SK-N-SH treated with all-trans-retinoic acid at 6 μM for 48 hours (cell line): ENCODE measurements at regions not wholly inside any gene's neighbourhood (a gene's known extent, or its start where the extent isn't known, plus 50 kb on each side); places are given as distances from the start of the nearest gene placed in this dataset.
"Not testable (repeated sequence)": the region's sequence is repeated elsewhere in the genome, so short reads cannot be mapped to it uniquely, and the experiment has no call there.

Experiments used
- ATAC-seq: fragments of 200-7000 bp; cut with Tn5 transposase; 3 replicates; pipeline ENCODE4 v1.9.1; 2020; ENCODE audit warnings: mild to moderate bottlenecking, moderate library complexity
- ARNTL ChIP-seq: fragments of 450-650 bp; formaldehyde crosslinking; IDR thresholded peaks from 2 replicates; pipeline ENCODE4 v1.5.0; 2020; ENCODE audit warnings: low read depth, mild to moderate bottlenecking, moderate library complexity, borderline replicate concordance
- CSDC2 ChIP-seq: fragments of 250-450 bp; sonication (Bioruptor Pico); IDR thresholded peaks from 2 replicates; pipeline ENCODE4 v1.5.0; 2020; ENCODE audit warnings: mild to moderate bottlenecking, moderate library complexity
- ESRRG ChIP-seq: fragments of 250-450 bp; sonication (Bioruptor Pico); IDR thresholded peaks from 2 replicates; pipeline ENCODE4 v1.6.1; 2021; ENCODE audit warnings: mild to moderate bottlenecking
- GLIS3 ChIP-seq: fragments of 250-450 bp; sonication (Bioruptor Pico); IDR thresholded peaks from 2 replicates; pipeline ENCODE4 v1.5.0; 2020; ENCODE audit warnings: mild to moderate bottlenecking, moderate library complexity
- ISL1 ChIP-seq: fragments of 250-450 bp; sonication (Bioruptor Pico); IDR thresholded peaks from 2 replicates; pipeline ENCODE4 v2.1.2; 2022; ENCODE audit warnings: mild to moderate bottlenecking, moderate library complexity
- PPARA ChIP-seq: fragments of 250-450 bp; sonication (Bioruptor Pico); IDR thresholded peaks from 2 replicates; pipeline ENCODE4 v1.5.0; 2020; ENCODE audit warnings: mild to moderate bottlenecking, borderline replicate concordance
- RARB ChIP-seq: fragments of 250-450 bp; sonication (Bioruptor Pico); IDR thresholded peaks from 2 replicates; pipeline ENCODE4 v1.8.0; 2021; ENCODE audit warnings: mild to moderate bottlenecking, moderate library complexity
- SNAI2 ChIP-seq: fragments of 250-450 bp; sonication (Bioruptor Pico); IDR thresholded peaks from 2 replicates; pipeline ENCODE4 v1.5.0; 2020; ENCODE audit warnings: mild to moderate bottlenecking, moderate library complexity
- TCF4 ChIP-seq: fragments of 250-450 bp; sonication (Bioruptor Pico); IDR thresholded peaks from 2 replicates; pipeline ENCODE4 v1.8.0; 2021; ENCODE audit warnings: mild to moderate bottlenecking, moderate library complexity, borderline replicate concordance
- TOX ChIP-seq: fragments of 250-450 bp; sonication (Bioruptor Pico); IDR thresholded peaks from 2 replicates; pipeline ENCODE4 v1.8.0; 2021; ENCODE audit warnings: mild to moderate bottlenecking, moderate library complexity, borderline replicate concordance
- ZFP3 ChIP-seq: fragments of 250-450 bp; sonication (Bioruptor Pico); IDR thresholded peaks from 2 replicates; pipeline ENCODE4 v1.5.0; 2020; ENCODE audit warnings: mild to moderate bottlenecking, moderate library complexity
- ZFP30 ChIP-seq: fragments of 450-650 bp; formaldehyde crosslinking; IDR thresholded peaks from 2 replicates; pipeline ENCODE4 v1.5.0; 2022; ENCODE audit warnings: mild to moderate bottlenecking, moderate library complexity
- ZNF565 ChIP-seq: fragments of 450-650 bp; formaldehyde crosslinking; conservative IDR thresholded peaks from 2 replicates; pipeline ENCODE4 v1.5.0; 2020; ENCODE audit warnings: low read depth, mild to moderate bottlenecking, moderate library complexity
- ZNF70 ChIP-seq: fragments of 450-650 bp; formaldehyde crosslinking; IDR thresholded peaks from 2 replicates; pipeline ENCODE4 v1.5.0; 2020; ENCODE audit warnings: mild to moderate bottlenecking, moderate library complexity
- ZNF8 ChIP-seq: fragments of 450-650 bp; formaldehyde crosslinking; IDR thresholded peaks from 2 replicates; pipeline ENCODE4 v1.5.0; 2020; ENCODE audit warnings: mild to moderate bottlenecking, moderate library complexity
- TF ChIP-seq, protein P1 (sequence below): fragments of 250-450 bp; sonication (Bioruptor Pico); IDR thresholded peaks from 2 replicates; pipeline ENCODE4 v1.8.0; 2021; ENCODE audit warnings: low read depth, mild to moderate bottlenecking, moderate library complexity, borderline replicate concordance
- TF ChIP-seq, protein P2 (sequence below): fragments of 250-450 bp; sonication (Bioruptor Pico); IDR thresholded peaks from 2 replicates; pipeline ENCODE4 v1.5.1; 2020; ENCODE audit warnings: low read depth, mild to moderate bottlenecking, moderate library complexity
- TF ChIP-seq, protein P3 (sequence below): fragments of 250-450 bp; sonication (Bioruptor Pico); IDR thresholded peaks from 2 replicates; pipeline ENCODE4 v1.5.0; 2020; ENCODE audit warnings: mild to moderate bottlenecking, moderate library complexity
- TF ChIP-seq, protein P4 (sequence below): fragments of 250-450 bp; sonication (Bioruptor Pico); IDR thresholded peaks from 2 replicates; pipeline ENCODE4 v1.8.0; 2020; ENCODE audit warnings: mild to moderate bottlenecking, moderate library complexity, borderline replicate concordance
- TF ChIP-seq, protein P5 (sequence below): fragments of 250-450 bp; sonication (Bioruptor Pico); IDR thresholded peaks from 2 replicates; pipeline ENCODE4 v1.5.1; 2021; ENCODE audit warnings: mild to moderate bottlenecking, moderate library complexity

DNA sequence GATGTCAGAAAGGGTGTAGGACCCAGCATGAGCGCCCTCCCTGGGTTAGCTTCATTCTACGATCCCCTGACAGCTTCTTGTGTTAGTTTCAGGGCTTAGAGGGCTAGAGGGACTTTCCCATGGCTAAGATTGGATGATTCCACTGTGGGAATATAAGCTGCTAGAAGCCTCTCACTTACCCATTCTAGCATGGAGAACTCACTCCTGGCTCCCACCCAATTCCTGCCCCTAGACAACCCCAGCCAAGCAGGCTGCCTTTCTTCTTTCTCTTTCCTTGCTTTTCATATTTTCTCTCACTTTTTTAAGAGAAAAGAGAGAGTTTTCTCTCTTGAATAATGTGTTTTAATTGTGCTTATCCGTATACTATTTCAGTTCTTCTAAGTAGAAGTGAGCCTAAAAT, 335.1 kb upstream of the CNTN6 start:
- no peak for ATAC-seq
- no peak for TF ChIP-seq TOX (CRISPR knock-in tag)
- TF ChIP-seq ZNF565 = no peak
- TF ChIP-seq ESRRG = no peak
- no peak for TF ChIP-seq ZNF8
- no peak for TF ChIP-seq ZNF70 (CRISPR knock-in tag)
- TF ChIP-seq, protein P1, sequence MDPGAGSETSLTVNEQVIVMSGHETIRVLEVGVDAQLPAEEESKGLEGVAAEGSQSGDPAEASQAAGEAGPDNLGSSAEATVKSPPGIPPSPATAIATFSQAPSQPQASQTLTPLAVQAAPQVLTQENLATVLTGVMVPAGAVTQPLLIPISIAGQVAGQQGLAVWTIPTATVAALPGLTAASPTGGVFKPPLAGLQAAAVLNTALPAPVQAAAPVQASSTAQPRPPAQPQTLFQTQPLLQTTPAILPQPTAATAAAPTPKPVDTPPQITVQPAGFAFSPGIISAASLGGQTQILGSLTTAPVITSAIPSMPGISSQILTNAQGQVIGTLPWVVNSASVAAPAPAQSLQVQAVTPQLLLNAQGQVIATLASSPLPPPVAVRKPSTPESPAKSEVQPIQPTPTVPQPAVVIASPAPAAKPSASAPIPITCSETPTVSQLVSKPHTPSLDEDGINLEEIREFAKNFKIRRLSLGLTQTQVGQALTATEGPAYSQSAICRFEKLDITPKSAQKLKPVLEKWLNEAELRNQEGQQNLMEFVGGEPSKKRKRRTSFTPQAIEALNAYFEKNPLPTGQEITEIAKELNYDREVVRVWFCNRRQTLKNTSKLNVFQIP (CRISPR knock-in tag) = no peak
- TF ChIP-seq PPARA = no peak
- TF ChIP-seq, protein P2, sequence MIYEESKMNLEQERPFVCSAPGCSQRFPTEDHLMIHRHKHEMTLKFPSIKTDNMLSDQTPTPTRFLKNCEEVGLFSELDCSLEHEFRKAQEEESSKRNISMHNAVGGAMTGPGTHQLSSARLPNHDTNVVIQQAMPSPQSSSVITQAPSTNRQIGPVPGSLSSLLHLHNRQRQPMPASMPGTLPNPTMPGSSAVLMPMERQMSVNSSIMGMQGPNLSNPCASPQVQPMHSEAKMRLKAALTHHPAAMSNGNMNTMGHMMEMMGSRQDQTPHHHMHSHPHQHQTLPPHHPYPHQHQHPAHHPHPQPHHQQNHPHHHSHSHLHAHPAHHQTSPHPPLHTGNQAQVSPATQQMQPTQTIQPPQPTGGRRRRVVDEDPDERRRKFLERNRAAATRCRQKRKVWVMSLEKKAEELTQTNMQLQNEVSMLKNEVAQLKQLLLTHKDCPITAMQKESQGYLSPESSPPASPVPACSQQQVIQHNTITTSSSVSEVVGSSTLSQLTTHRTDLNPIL = no peak
- no peak for TF ChIP-seq GLIS3
- TF ChIP-seq ISL1 (CRISPR knock-in tag) = no peak
- no peak for TF ChIP-seq ARNTL
- TF ChIP-seq, protein P3, sequence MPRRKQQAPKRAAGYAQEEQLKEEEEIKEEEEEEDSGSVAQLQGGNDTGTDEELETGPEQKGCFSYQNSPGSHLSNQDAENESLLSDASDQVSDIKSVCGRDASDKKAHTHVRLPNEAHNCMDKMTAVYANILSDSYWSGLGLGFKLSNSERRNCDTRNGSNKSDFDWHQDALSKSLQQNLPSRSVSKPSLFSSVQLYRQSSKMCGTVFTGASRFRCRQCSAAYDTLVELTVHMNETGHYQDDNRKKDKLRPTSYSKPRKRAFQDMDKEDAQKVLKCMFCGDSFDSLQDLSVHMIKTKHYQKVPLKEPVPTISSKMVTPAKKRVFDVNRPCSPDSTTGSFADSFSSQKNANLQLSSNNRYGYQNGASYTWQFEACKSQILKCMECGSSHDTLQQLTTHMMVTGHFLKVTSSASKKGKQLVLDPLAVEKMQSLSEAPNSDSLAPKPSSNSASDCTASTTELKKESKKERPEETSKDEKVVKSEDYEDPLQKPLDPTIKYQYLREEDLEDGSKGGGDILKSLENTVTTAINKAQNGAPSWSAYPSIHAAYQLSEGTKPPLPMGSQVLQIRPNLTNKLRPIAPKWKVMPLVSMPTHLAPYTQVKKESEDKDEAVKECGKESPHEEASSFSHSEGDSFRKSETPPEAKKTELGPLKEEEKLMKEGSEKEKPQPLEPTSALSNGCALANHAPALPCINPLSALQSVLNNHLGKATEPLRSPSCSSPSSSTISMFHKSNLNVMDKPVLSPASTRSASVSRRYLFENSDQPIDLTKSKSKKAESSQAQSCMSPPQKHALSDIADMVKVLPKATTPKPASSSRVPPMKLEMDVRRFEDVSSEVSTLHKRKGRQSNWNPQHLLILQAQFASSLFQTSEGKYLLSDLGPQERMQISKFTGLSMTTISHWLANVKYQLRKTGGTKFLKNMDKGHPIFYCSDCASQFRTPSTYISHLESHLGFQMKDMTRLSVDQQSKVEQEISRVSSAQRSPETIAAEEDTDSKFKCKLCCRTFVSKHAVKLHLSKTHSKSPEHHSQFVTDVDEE = no peak
- no peak for TF ChIP-seq ZFP30

DNA sequence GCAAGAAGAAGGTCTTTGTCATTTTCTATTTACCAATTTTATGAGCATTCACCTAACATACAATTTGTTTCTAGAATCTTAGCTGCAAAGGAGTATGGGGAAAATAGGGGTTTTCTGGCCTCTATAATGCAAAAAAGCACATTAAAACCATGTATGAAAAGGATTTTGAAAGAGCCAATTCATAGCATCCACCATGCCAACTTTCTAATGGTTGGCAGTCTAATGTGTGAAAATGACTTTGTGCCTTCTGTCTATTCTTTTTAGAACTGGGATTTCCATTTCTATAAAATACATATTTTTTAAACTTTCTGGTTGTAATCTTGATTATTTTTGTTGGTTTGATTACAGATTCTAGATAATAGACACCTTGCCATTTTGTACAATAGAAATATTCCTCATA, 333.7 kb upstream of the CNTN6 start:
- ATAC-seq = no peak
- TF ChIP-seq ZNF8 (no peak), GLIS3 (no peak), ARNTL (no peak), RARB (CRISPR knock-in tag) (no peak), ZFP3 (CRISPR knock-in tag) (no peak), ZFP30 (no peak), SNAI2 (CRISPR knock-in tag) (no peak), PPARA (no peak), ESRRG (no peak), CSDC2 (CRISPR knock-in tag) (no peak), TCF4 (CRISPR knock-in tag) (no peak), ISL1 (CRISPR knock-in tag) (no peak), ZNF565 (no peak), ZNF70 (CRISPR knock-in tag) (no peak)
- TF ChIP-seq, protein P2 = no peak
- TF ChIP-seq, protein P3 = no peak
- TF ChIP-seq, protein P4, sequence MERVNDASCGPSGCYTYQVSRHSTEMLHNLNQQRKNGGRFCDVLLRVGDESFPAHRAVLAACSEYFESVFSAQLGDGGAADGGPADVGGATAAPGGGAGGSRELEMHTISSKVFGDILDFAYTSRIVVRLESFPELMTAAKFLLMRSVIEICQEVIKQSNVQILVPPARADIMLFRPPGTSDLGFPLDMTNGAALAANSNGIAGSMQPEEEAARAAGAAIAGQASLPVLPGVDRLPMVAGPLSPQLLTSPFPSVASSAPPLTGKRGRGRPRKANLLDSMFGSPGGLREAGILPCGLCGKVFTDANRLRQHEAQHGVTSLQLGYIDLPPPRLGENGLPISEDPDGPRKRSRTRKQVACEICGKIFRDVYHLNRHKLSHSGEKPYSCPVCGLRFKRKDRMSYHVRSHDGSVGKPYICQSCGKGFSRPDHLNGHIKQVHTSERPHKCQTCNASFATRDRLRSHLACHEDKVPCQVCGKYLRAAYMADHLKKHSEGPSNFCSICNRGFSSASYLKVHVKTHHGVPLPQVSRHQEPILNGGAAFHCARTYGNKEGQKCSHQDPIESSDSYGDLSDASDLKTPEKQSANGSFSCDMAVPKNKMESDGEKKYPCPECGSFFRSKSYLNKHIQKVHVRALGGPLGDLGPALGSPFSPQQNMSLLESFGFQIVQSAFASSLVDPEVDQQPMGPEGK (CRISPR knock-in tag) = no peak
- TF ChIP-seq, protein P1 (CRISPR knock-in tag) = no peak
- TF ChIP-seq, protein P5, sequence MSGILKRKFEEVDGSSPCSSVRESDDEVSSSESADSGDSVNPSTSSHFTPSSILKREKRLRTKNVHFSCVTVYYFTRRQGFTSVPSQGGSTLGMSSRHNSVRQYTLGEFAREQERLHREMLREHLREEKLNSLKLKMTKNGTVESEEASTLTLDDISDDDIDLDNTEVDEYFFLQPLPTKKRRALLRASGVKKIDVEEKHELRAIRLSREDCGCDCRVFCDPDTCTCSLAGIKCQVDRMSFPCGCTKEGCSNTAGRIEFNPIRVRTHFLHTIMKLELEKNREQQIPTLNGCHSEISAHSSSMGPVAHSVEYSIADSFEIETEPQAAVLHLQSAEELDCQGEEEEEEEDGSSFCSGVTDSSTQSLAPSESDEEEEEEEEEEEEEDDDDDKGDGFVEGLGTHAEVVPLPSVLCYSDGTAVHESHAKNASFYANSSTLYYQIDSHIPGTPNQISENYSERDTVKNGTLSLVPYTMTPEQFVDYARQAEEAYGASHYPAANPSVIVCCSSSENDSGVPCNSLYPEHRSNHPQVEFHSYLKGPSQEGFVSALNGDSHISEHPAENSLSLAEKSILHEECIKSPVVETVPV = no peak

DNA sequence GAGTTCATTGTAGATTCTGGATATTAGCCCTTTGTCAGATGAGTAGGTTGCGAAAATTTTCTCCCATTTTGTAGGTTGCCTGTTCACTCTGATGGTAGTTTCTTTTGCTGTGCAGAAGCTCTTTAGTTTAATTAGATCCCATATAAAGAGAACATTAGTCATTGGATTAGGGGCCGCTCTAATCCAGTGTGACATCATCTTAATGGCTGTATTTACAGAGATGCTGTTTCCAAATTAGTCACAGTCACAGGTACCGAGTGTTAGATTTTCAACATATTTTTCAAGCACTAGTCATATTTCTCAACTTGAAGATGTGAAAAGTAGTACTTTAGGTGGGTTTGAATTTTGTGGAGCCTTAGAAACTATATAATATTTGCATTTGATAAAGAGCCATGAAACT, 319.4 kb upstream of the CNTN6 start:
- not testable (repeated sequence) for ATAC-seq
